Liver (tissue), 8 donors: ENCODE measurements at regions not wholly inside any gene's neighbourhood (a gene's known extent, or its start where the extent isn't known, plus 50 kb on each side); places are given as distances from the start of the nearest gene placed in this dataset.

Source experiments
- DNase-seq: peaks from one replicate; pipeline ENCODE4 v3.0.0-alpha.2; 2017; ENCODE audit warnings: low spot score
- H3K27ac ChIP-seq, 2 donors: one replicate each; pipeline ENCODE4 v1.7.0; 2013; ENCODE audit warnings: inconsistent platforms in 2 of 2, low read length in 2 of 2, control low read depth in 1 of 2, low read depth in 1 of 2, mild to moderate bottlenecking in 1 of 2
- H3K27me3 ChIP-seq, 4 donors: one replicate each; pipeline versions ENCODE4 v1.6.1 to v1.7.0; 2013; ENCODE audit warnings: low read length in 3 of 4, inconsistent platforms in 1 of 4, mild to moderate bottlenecking in 1 of 4, moderate library complexity in 1 of 4; ENCODE audit not compliant: control insufficient read depth in 4 of 4, insufficient read depth in 4 of 4
- H3K36me3 ChIP-seq, 4 donors: one replicate each; pipeline versions ENCODE4 v1.6.1 to v1.7.0; 2013; ENCODE audit warnings: low read length in 3 of 4, mild to moderate bottlenecking in 3 of 4, low read depth in 1 of 4, moderate library complexity in 1 of 4; ENCODE audit not compliant: control insufficient read depth in 4 of 4, insufficient read depth in 3 of 4
- H3K4me1 ChIP-seq, 4 donors: one replicate each; pipeline versions ENCODE4 v1.6.1 to v1.7.0; 2013; ENCODE audit warnings: low read length in 3 of 4, mild to moderate bottlenecking in 3 of 4, moderate library complexity in 1 of 4; ENCODE audit not compliant: control insufficient read depth in 4 of 4, insufficient read depth in 4 of 4
- H3K4me3 ChIP-seq, 3 donors: one replicate each; pipeline versions ENCODE4 v1.6.1 to v1.7.0; 2013; ENCODE audit warnings: low read length in 3 of 3, control low read depth in 1 of 3, low read depth in 1 of 3, mild to moderate bottlenecking in 1 of 3
- H3K9ac ChIP-seq, 2 donors: one replicate each; pipeline ENCODE4 v1.7.0; 2013; ENCODE audit warnings: low read length in 2 of 2, mild to moderate bottlenecking in 2 of 2, moderate library complexity in 2 of 2, control low read depth in 1 of 2, low read depth in 1 of 2
- H3K9me3 ChIP-seq, 4 donors: one replicate each; pipeline versions ENCODE4 v1.6.1 to v1.7.0; 2013; ENCODE audit warnings: low read length in 3 of 4; ENCODE audit not compliant: control insufficient read depth in 4 of 4
- CTCF ChIP-seq: fragments of 150-350 bp; IDR thresholded peaks from 2 replicates; pipeline ENCODE4 v1.5.1; 2017; ENCODE audit warnings: improper control_type of control experiment, low read depth, low read length; ENCODE audit not compliant: missing input control
- EGR1 ChIP-seq, 2 donors: IDR thresholded peaks; 2 replicates each; pipeline ENCODE4 v1.6.1; 2016 to 2018; ENCODE audit warnings: antibody characterized with exemption in 2 of 2, low read depth in 2 of 2
- GABPA ChIP-seq, 2 donors: IDR thresholded peaks in 1 of 2; conservative IDR thresholded peaks in 1 of 2; 2 replicates each; pipeline ENCODE4 v1.6.1; 2016; ENCODE audit warnings: antibody characterized with exemption in 2 of 2, mild to moderate bottlenecking in 1 of 2, moderate library complexity in 1 of 2
- JUND ChIP-seq, 2 donors: IDR thresholded peaks; 2 replicates each; pipeline ENCODE4 v1.6.1; 2016; ENCODE audit warnings: antibody characterized with exemption in 2 of 2
- MAX ChIP-seq: IDR thresholded peaks from 2 replicates; pipeline ENCODE4 v1.6.1; 2016; ENCODE audit warnings: antibody characterized with exemption
- NR2F2 ChIP-seq: IDR thresholded peaks from 2 replicates; pipeline ENCODE4 v1.6.1; 2016; ENCODE audit warnings: antibody characterized with exemption
- RAD21 ChIP-seq, 2 donors: IDR thresholded peaks; 2 replicates each; pipeline ENCODE4 v1.6.1; 2016; ENCODE audit warnings: antibody characterized with exemption in 2 of 2, mild to moderate bottlenecking in 2 of 2
- RXRA ChIP-seq, 2 donors: IDR thresholded peaks; 2 replicates each; pipeline ENCODE4 v1.6.1; 2017 to 2018; ENCODE audit warnings: antibody characterized with exemption in 2 of 2, mild to moderate bottlenecking in 1 of 2
- YY1 ChIP-seq: IDR thresholded peaks from 2 replicates; pipeline ENCODE4 v1.6.1; 2016; ENCODE audit warnings: antibody characterized with exemption, mild to moderate bottlenecking
- ZBTB33 ChIP-seq: IDR thresholded peaks from 2 replicates; pipeline ENCODE4 v1.6.1; 2016; ENCODE audit warnings: antibody characterized with exemption
- whole genome bisulfite sequencing: extraction: QIAGEN DNeasy Blood & Tissue Kit; methylation state at CpG from one replicate; pipeline ENCODE4 v1.1.7; 2013; 5-methylcytosine and 5-hydroxymethylcytosine counted together
- donor health status: healthy.
- donor health status: healthy.
- donor health status: healthy.
- donor health status: healthy.
- donor health status: healthy.

GRCh38 chr3:117524890-117525289 lies 815.3 kb downstream of the TUSC7 start:
- H3K9ac ChIP-seq = no peak overlapping the region
- H3K27me3 ChIP-seq = no peaks in the 10 kb centered on the region
- no peak overlapping the region for H3K4me3 ChIP-seq
- 78% methylated on average over 4 of the region's 4 CpGs for WGBS
- TF ChIP-seq NR2F2 (no peak), YY1 (no peak), JUND (IDR thresholded peaks at IDR 0.05) (no peak), RAD21 (IDR thresholded peaks at IDR 0.05) (no peak), ZBTB33 (no peak), CTCF (no peak), GABPA (IDR thresholded peaks at IDR 0.05 in 1 of 2, conservative IDR thresholded peaks at IDR 0.05 in 1 of 2) (no peak), MAX (no peak), EGR1 (IDR thresholded peaks at IDR 0.05; ENCODE audit: low read depth in 2 of 2) (no peak)
- H3K27ac ChIP-seq = no peak overlapping the region
- no peaks in the 10 kb centered on the region for H3K9me3 ChIP-seq
- no peaks in the 10 kb centered on the region for H3K36me3 ChIP-seq
- H3K4me1 ChIP-seq = no peaks in the 10 kb centered on the region
- no peak for DNase-seq

- Histone ChIP-seq H3K4me3 (no peak overlapping the region), H3K4me1 (no peaks in the 10 kb centered on the region), H3K9me3 (no peaks in the 10 kb centered on the region), H3K36me3 (no peaks in the 10 kb centered on the region), H3K9ac (no peak overlapping the region), H3K27ac (no peak overlapping the region), H3K27me3 (no peaks in the 10 kb centered on the region)
- DNase-seq = no peak
- TF ChIP-seq MAX (no peak), CTCF (peak; percentile 63), RXRA (IDR thresholded peaks at IDR 0.05) (no peak), RAD21 (IDR thresholded peaks at IDR 0.05) (peak; percentile 78 to 80), NR2F2 (no peak), YY1 (no peak)
- 49% methylated on average over 3 of the region's 3 CpGs for WGBS
Measured at GRCh38 chr3:117526470-117527079, 817.0 kb downstream of the TUSC7 start.
